GM18873 (cell line): ENCODE measurements at regions not wholly inside any gene's neighbourhood (a gene's known extent, or its start where the extent isn't known, plus 50 kb on each side); places are given as distances from the start of the nearest gene placed in this dataset.

ENCODE experiments used
- ATAC-seq: cut with Tn5 transposase; IDR thresholded peaks from one replicate; pipeline ENCODE4 v1.9.1; 2021; ENCODE audit warnings: mild to moderate bottlenecking, moderate library complexity, moderate number of reproducible peaks; ENCODE audit not compliant: unreplicated experiment, low FRiP score

DNA sequence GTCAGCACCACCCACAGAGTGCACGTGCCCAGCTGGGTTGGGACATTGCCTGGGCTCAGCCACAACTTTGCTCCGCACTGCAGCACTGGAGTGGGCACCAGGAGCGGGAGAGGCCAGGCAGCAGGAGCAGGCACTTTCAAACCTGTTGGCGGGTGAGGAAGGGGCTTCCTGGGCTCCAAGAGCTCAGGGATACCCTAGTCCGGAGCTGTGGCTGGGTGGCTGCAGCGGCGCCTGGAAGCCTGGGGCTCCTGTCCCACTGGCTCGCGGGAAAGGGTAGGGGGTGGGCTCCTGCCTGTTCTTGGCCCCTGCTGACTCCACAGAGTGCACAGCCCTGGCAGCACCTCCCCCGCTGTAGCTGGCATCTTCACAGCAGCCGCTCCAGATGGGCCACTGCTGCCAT, 417.6 kb upstream of the RGMA start:
- no peak for ATAC-seq

DNA sequence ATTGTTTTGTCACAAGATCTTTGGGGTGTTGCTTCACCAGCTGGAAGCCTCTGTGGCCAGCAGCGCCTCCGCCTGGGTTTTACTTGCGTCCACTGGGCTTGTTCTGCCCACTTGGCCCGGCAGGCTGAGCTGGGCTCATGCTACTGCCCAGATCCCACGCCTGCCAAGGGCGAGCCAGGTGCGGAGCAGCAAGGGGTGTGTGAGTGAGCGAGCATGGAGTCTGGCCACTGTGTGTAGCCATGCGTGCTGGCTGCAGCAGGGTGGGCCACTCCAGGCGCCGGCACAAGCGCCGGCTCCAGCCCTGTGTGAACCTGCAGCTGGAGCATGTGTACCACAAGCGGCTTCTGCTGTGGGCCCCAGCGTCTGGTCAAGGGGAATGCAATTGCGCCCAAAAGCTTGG, 416.5 kb upstream of the RGMA start:
- no peak for ATAC-seq

DNA sequence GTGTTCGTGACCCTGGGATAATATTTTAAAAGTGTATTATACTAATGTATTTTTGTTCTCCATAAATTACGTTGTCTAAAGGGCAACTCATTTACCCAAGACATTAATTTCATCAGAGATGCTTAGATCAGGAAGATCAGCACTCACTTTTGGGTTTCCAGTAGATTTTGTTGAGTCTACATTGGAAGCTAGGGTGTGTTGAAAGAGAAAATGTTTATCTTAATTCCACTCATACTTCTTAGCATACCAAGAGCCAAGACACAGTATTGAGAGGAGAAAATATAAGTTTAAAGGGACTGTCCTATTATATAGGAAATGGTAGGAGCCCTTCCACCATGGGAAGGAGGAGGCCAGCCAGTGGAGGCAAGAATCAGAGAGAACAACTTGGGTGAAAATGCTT, 412.9 kb upstream of the RGMA start:
- ATAC-seq: no peak

DNA sequence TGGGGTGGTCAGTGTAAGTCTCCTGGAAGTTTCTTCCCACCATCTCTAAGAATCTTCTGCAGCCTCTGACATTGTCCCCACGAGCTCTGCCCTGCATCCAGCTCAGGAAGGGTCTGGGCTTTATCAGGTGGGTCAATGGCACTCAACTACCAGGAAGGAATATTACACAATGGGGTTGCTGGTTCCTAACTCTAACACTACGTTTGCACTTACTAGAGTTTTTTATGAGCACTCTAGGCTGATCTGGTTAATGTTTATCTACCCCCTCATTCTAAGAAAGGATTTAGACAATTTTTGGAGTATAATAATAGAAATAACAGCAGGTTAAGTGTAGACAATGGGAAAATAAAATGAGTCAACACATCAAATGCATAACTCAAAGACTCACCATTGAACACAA, 411.1 kb upstream of the RGMA start:
- no peak for ATAC-seq

DNA sequence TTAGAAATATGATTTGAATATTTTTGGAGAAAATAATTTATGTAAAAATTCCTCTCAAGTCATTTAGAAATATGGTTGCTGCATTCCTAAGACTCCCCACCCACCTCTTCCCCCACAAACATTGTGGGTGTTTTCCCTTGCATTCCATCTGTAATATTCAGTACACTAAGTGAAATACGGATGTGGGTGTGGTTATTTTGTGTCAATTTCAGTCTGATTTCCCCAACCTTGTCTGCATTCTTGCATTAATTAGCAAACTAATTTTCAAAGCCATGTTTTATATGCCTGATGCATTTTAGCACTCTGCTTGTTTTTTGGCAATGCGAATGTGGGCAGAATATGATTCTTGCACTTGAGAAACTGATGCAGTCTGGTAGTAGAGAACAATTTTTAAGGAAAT, 408.3 kb upstream of the RGMA start:
- no peak for ATAC-seq

DNA sequence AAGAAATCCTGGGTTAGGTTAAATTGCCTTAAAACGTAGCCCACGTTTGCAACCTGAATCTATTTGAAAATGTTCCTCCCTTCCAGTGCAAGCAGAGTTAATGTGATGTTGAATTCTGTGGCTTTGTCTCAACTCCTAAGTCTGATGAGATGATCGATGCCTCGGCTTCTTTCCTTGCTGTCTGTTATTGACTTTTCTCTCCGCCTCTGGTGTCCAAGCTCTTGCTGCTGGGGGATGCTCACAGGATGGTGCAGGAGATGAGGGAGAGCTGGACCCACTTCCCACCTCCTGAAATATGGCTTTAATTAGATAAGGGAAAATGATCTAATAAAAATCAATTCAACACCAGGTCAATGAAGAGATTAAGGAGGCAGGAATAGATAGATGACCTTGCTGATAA, 407.9 kb upstream of the RGMA start:
- ATAC-seq: no peak

DNA sequence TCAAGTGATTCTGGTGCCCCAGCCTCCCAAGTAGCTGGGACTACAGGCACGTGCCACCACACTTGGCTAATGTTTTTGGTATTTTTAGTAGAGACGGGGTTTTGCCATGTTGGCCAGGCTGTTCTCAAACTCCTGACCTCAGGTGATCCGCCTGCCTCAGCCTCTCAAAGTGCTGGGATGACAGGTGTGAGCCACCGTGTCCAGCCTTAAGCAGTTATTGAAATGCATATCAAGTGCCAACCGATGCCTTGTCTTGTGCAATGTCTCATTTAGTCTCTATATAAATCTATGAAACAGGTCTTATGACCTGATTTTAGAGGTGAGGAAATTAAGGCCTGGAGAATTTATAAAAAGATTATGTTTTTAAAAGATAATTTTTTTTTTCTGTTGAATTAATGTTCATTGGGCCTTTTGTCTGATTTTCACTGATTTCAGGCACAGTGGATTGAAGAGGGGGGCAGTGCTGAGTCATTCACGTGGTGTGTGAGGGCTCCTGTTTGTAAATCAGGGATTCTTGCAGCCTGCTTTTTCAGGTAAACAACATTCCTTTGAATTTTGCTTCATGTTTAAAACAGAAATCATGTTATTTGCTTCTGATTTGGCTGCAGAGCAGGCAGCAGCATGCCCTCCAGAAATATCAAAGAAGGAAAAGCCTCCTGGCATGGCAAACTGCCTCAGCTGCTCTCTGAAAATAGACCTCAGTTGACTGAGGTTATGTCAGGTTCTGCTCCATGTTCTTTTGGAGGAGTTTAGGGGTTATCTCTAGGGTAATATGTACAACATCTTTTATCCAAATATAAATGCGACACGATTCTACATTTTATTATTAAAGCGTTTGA, 407.0 kb upstream of the RGMA start:
- ATAC-seq: no peak

DNA sequence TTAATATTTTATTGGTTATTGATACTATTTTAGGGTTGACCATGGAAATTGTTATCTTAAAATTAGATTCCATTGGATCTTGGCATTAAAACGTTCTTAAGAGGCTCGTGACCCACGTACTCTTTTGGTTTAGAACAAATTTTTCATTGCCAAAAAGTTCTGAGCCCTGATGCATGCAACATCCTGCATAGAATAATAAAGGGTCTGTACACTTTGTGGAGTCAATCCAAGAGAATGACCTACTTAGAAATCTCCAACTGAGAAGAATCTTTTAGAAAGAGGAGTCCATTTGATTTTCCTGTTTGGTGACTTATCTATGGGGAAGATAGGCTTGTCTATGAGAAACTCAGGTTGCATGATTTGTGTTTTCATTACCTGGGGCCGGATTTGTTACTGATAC, 404.2 kb upstream of the RGMA start:
- no peak for ATAC-seq

DNA sequence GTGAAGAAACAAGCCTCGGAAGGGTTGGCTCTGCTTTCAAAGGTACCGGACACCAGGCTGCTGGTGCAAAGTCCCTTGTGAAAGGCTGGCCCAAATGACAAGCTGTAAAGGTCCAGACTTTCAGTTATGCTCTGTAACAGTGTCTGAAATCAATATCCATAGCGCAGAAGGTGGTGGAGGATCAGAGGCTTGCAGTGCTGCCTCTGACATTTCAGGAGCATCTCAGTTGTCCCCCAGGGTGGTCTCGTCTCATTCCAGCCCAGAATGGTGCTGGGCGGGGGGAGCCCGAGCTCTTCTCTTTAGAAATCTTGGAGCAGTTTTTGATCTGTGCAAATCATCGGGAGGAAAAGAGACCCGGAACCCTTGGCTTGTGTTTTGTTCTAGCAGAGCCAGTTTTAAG, 402.3 kb upstream of the RGMA start:
- no peak for ATAC-seq

- ATAC-seq: no peak
Measured at GRCh38 chr15:93488296-93488713, 399.3 kb upstream of the RGMA start.

DNA sequence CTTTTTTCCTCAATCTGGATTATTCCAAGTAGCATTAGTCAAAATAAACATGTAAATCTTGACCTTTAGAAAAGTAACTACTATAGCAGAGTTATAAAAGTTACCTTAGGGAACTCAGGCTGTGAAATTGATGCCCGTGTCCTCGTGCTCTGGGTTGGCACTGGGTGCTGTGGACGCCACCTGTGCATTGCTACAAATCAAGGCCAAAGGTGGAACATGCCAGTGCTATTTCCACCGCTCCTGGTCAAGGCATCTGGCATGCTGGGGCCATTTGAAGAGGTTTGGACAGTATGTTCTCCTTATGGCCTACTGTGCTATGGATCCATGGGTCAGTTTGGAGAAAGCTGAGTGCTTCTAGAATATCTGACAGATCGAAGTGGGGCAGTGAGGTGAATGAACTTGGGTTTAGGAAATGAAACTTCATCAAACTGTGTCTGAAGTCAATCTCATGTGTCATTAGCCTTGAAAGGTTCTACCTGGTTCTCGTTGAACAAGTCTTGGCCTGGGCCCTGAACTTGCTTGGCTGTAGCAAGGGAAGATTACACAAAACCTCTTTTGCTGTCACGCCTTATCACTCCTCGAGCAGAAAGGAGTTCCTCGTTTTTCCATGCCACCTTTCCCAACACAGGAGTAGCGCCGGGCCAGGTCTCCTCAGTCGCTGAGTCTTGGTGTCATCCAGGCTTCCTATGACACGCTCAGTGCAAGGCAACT, 397.6 kb upstream of the RGMA start:
- ATAC-seq: no peak

DNA sequence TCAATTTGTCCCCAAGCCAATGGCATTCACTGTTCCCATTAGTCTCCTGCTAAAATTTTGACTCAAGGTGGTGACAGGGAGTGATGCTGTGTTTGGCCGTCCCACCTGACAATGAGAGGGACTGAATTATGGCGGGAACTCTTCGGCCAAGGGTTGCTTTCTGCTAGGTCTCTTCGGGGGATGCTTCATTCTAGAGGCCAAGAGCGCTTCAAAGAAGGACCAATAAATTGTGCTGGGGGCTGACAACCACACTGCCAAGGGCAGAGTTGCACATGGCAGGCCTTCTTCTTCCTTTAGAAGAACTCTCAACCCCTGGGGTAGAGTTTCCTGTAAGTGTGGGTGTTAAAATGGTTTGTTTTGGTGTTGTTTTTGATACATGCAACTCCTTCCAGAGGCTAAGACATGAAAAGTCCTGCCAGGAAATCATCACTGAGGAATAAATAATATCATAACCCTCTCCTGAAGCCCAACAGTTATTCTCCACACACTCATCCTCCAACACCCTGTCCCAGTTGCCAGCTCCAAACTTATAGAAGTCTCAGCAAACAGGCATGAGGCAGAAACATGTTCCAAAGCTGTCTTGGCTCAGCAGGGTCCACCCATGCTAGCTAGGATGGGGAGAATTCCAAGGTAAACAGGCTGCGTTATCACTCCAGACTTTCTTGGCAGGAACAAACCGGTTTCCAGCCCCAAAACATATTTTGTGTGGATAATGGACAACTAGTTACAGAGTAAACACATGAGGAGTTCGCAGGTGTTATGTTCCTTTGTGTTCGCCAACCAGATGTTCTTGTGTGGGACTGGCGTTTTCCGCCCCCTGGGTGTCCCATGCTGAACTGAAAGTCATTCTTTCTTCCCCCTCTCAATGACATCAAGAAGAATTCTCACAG, 396.7 kb upstream of the RGMA start:
- no peak for ATAC-seq

GRCh38 chr15:93483923-93484322, 394.9 kb upstream of the RGMA start:
- ATAC-seq: no peak

GRCh38 chr15:93482731-93483130, 393.7 kb upstream of the RGMA start:
- ATAC-seq: no peak

GRCh38 chr15:93479715-93480114, 390.7 kb upstream of the RGMA start:
- ATAC-seq: no peak

DNA sequence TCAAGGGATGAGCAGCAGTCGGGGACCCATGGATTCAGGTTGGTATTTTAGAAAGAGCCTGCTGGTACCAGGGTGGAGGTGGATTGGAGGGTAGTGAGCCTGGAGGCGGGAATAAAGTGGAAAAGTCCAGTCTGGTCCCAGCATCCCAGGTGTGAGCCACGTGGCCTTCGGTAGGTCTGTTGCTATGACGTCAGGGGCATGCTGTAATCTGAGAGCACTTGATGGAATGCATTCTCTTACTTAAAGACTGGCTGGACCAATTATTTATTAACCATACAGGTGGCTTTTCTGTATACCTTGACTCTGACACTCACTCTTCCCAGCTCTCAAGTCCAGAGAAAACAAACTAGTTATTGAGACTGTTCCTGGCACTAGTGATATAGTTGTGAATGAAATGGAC, 389.9 kb upstream of the RGMA start:
- ATAC-seq: no peak

- ATAC-seq: no peak
Measured at GRCh38 chr15:93477721-93478120, 388.7 kb upstream of the RGMA start.

- no peak for ATAC-seq
Measured at GRCh38 chr15:93477188-93477587, 388.2 kb upstream of the RGMA start.

DNA sequence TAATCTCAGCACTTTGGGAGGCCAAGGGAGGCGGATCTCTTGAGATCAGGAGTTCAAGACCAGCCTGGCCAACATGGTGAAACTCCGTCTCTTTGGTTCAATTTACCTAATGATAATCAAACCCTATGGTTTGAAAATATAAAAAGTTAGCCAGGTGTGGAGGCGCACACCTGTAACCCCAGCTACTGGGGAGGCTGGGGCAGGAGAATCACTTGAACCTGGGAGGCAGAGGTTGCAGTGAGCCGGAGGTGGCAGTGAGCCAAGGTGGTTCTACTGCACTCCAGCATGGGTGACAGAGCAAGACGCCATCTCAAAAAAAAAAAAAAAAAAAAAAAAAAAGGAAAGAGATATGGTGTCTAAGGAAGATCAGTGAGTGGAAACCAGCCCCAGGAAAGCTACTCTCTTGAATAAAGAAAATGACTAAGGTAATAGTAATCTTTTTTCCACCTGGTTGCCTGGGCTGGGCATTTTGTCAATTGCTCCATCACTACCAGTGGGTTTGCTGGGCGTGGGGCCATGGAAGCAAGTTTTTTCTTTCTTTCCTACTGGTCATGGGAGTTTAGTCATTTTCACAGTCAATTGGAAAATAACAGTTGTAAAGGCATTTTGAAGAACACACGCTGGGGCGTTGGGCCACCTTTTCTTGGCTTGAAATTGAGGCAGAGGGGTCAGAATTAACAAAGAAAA, 387.6 kb upstream of the RGMA start:
- ATAC-seq: no peak

DNA sequence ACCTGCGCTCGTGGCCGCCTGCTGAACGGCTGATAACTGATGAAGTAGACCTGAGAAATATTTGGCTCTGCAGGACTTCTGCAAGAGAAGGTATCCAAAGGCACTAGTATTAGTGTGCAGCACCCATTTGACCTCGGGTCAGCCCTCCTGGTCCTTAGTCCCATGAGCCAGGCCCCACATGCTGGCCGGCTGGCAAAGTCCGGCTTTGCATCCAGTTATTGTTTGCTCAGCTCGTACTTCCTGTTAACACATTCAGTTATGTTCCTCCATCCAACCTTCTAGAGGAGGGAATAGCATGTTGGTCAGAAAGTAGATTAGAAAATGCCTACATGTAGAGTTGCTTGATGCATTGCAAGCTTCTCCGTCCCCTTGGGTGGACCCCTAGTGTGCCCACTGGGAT, 385.7 kb upstream of the RGMA start:
- no peak for ATAC-seq

DNA sequence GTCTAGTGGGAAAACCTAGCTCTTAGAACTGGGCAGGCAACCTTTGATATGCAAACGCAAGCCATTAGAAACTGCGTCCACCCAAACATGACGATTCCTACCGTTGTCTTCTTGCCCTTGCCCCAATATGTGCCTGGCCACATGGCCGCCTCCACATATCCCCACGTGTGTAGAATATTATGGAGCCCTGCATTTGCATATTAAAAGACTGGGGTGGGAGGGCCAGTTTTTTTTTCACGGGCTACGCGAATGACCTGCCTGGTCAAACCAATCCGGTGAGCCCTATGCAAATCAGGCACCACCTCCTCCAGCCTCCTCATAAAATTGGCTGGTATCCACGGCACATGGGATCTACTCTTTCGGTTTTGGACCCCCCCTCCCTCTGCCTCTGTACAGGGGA, 381.0 kb upstream of the RGMA start:
- ATAC-seq: no peak
